GM19035 (cell line): ENCODE measurements at regions not wholly inside any gene's neighbourhood (a gene's known extent, or its start where the extent isn't known, plus 50 kb on each side); places are given as distances from the start of the nearest gene placed in this dataset.
"Not testable (repeated sequence)": the region's sequence is repeated elsewhere in the genome, so short reads cannot be mapped to it uniquely, and the experiment has no call there.

Experiments used
- ATAC-seq: cut with Tn5 transposase; IDR thresholded peaks from one replicate; pipeline ENCODE4 v1.9.1; 2021; ENCODE audit not compliant: unreplicated experiment

DNA sequence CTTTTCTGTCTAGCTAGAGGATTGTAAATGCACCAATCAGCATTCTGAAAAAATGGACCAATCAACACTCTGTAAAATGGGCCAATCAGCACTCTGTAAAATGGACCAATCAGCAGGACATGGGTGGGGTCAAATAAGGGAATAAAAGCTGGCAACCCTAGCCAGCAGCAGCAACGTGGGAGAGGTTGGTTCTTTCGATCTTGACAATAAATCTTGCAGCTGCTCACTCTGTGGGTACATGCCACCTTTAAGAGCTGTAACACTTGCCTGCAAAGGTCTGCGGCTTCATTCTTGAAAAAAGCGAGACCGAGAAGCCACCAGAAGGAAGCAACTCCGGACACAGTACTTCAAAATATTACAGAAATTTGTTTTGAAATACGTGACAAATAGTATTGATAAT, 424.6 kb upstream of the CDH9 start:
- ATAC-seq: no peak

DNA sequence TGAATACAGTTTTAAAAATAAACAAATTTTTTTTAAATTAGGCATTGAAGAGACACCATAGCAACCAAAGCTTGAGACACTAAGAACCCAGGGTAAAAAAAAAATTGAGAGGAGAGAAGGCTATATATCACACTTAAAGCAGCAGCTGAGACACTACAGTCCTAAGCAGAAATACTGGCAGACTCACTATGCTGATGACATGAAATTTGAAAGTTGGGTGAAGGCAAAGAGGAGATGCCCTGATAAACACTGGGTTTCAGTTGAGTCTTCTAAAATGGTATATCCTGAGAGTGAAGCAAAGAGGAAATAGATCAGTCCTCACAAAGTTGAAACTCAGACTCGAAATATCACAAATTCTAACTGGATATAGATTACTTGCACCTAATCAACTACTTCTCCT, 419.9 kb upstream of the CDH9 start:
- ATAC-seq: no peak

DNA sequence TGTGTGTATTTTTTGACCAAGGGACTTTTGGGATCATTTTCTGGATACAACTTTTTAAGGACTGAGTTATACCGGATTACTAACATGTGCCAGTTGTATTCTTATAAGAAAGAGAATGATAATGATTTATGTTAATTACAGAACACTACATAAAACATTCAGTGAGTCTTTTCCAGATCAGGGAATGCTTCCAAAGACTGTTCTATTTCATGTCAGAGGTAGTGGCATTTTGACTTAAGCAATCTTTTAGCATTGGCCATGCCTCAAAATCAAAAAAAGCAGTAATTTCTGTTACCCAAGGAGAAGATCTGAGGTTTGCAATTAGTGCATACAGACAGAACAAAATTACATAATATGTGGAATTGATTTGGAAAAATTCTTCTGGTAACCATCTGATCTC, 413.0 kb upstream of the CDH9 start:
- no peak for ATAC-seq

DNA sequence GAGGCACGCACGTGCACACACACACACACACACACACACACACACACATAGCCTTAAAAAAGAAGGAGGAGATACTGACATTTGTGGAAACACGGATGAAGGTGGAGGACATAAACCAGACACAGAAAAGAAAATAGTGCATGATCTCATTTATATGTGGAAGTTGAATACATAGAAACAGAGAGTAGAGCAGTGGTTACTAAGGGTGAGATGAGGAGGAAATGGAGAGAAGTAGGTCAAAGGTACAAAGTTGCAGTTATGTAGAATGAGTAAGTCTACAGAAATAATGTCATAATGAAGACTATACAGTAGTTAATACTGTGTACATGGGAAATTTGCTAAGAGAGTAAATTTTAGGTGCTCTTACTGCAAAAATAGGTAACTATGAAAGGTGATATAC, 412.2 kb upstream of the CDH9 start:
- no peak for ATAC-seq

- not testable (repeated sequence) for ATAC-seq
Observed at GRCh38 chr5:27439383-27439782, 401.0 kb upstream of the CDH9 start.

DNA sequence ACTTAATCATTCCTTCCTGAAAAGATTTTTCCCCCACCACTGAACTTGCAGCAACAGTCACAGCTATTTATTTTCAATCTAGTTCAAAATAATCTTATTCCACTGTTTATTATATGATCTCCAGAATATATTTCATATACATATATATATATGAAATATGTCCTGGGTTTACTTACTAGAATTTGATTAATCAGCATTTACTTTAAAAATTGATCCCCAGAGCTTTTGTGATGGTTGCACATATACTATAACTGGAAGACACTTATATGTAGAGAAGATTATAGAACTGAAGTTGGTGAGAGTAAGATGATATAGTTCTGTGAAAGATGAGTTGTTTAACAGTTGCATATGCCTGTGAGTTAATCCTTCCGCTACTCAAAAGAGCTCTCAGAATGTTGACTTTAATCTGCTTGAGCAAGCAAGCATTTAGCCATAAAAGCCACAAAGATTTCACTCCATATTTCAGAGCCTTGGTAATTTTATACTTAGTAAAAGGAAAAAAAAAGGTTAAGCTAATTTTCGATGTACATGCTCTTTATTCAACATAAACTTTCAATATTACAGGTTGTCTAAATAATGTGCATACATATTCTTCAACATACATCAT, 399.3 kb upstream of the CDH9 start:
- ATAC-seq: no peak

GRCh38 chr5:27434335-27434734, 395.9 kb upstream of the CDH9 start:
- no peak for ATAC-seq

- ATAC-seq: no peak
Observed at GRCh38 chr5:27414099-27414498, 375.7 kb upstream of the CDH9 start.

- ATAC-seq: no peak
Observed at GRCh38 chr5:27412384-27412783, 374.0 kb upstream of the CDH9 start.

DNA sequence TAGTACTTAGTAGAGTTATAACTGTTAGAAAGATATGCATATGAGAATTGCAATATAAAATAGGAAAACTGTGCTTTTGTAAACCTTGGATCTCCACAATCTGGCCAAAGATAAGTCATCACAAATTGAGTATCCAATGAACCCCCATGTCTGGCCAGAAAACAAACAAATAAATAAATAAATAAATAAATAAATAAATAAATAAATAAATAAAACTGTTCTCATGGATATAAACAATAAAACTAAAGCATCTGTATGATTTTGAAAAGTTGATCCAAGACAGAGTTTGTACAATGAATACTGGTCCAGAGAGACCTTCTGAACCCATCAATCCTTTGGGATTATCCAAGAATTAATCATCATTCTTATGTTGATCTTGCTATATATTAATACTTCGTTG, 367.6 kb upstream of the CDH9 start:
- no peak for ATAC-seq

DNA sequence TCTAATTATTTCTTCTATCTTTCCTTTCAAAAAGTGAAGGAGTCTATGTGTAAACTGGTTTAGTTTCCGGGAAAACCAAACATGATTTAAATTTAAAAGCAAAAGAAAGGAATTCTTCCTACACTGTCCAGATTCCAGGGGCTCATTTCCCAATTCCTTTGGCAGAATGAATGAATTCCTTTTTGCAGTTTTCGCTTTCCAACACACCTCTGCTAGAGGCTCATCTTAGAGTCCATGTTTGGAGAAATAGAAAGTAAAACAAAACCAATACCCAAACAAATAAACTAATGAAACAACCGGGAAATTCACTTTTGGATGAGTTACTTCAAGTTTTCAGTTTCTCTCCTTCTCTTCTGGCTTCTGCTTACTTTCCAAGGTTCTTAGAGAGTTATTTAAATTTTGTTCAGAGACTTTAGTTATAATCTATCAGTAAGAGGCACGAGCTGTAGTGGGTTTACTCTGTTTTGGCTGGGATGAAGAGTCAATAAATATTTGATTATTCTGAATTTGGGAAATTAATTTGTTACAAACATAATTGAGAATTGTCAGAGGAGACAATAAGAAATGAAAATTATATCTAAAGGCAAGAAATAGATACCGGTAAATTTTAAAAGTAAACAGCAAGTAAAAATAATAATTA, 365.0 kb upstream of the CDH9 start:
- no peak for ATAC-seq

GRCh38 chr5:27402828-27403227, 364.4 kb upstream of the CDH9 start:
- no peak for ATAC-seq

DNA sequence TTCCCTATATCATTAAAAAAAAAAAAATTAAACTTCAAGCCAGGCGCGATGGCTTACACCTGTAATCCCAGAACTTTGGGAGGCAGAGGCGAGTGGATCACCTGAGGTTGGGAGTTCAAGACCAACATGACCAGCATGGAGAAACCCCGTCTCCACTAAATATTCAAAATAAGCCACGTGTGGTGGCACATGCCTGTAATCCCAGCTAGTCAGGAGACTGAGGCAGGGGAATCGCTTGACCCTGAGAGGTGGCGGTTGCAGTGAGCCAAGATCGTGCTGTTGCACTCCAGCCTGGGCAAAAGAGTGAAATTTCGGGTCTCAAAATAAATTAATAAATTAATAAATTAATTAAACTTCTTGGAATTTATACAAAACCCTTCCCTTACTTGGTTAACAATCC, 358.6 kb upstream of the CDH9 start:
- no peak for ATAC-seq

- ATAC-seq: no peak
Observed at GRCh38 chr5:27392716-27393115, 354.3 kb upstream of the CDH9 start.

GRCh38 chr5:27389696-27390095, 351.3 kb upstream of the CDH9 start:
- ATAC-seq: no peak

- no peak for ATAC-seq
Observed at GRCh38 chr5:27388755-27389154, 350.4 kb upstream of the CDH9 start.

- ATAC-seq: no peak
Observed at GRCh38 chr5:27387535-27388073, 349.2 kb upstream of the CDH9 start.

- ATAC-seq: no peak
Observed at GRCh38 chr5:27381686-27382085, 343.3 kb upstream of the CDH9 start.

DNA sequence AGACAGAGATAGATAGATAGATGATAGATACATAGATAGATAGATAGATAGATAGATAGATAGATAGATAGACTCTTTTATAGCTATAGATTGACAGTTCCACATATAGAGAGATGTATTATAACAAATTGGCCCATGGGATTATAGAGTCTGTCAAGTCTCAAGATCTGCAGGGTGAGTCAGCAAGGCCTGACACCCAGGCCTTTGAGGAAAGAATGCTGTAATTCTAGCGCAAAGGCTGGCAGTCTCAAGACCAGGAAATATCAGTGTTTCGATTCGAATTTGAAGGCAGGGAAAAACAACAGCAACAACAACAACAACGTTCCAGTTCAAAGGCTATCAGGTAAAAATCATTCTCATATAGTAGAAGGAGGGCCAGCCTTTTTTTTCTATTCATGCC, 339.2 kb upstream of the CDH9 start:
- no peak for ATAC-seq

GRCh38 chr5:27353970-27354369, 315.6 kb upstream of the CDH9 start:
- ATAC-seq: no peak

DNA sequence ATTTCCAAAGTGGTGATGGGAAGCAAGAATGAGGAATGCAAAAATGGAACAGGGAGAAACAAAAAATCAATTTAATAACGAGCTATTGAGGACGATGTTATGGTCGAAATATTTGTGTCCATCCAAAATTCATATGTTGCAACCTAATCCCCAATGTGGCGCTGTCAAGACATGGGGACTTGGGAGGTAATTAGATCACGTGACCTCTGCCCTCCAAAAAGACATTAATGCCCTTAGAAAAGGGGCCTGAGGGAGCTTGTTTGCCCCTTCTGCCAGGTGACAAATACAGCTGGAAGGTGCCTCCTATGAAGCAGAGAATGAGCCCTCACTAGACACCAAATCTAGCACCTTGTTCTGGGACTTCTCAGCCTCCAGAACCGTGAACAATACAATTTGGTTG, 315.2 kb upstream of the CDH9 start:
- ATAC-seq: no peak

DNA sequence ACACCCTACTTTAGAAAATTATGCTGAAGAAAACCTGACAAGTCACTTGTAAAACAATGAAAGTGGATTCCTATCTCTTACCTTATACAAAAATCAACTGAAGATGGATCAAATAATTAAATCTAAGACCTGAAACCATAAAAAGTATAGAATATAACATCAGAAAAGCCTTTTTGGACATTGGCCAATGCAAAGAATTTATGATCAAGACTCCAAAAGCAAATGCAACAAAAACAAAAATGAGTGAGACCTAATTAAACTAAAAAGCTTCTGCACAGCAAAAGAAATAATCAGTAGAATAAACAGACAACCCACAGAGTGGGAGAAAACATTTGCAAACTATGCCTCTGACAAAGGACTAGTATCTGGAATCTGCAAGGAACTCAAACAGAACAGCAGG, 303.0 kb upstream of the CDH9 start:
- no peak for ATAC-seq

- no peak for ATAC-seq
Observed at GRCh38 chr5:27336817-27337216, 298.4 kb upstream of the CDH9 start.
